BJ (cell line): ENCODE measurements at regions not wholly inside any gene's neighbourhood (a gene's known extent, or its start where the extent isn't known, plus 50 kb on each side); places are given as distances from the start of the nearest gene placed in this dataset.

Experiments
- CTCF ChIA-PET: fragments of 350-600 bp; formaldehyde crosslinking; extraction: SDS; loops from one replicate; lab custom pipeline; 2021; ENCODE audit warnings: antibody characterized with exemption, inconsistent platforms; lab: Yijun Ruan, JAX
- POLR2A ChIA-PET: fragments of 300-600 bp; sonication (Branson Sonifier 250); formaldehyde crosslinking; extraction: SDS; loops from one replicate; lab custom pipeline; 2021; ENCODE audit warnings: antibody characterized with exemption; lab: Charles Lee
- DNase-seq: peaks from one replicate; pipeline ENCODE4 v3.0.0-alpha.2; 2011; ENCODE audit warnings: low read depth
- H3K27me3 ChIP-seq: 2 replicates; pipeline ENCODE4 v1.6.0; 2011; ENCODE audit warnings: low read length; ENCODE audit not compliant: control insufficient read depth, insufficient read depth
- H3K36me3 ChIP-seq: 2 replicates; pipeline ENCODE4 v1.5.1; 2011; ENCODE audit warnings: low read length; ENCODE audit not compliant: control insufficient read depth, insufficient read depth
- H3K4me3 ChIP-seq: 2 replicates; pipeline ENCODE4 v1.5.1; 2011; ENCODE audit warnings: low read depth, mild to moderate bottlenecking, control low read depth, low read length
- CTCF ChIP-seq: IDR thresholded peaks from 2 replicates; pipeline ENCODE4 v1.5.1; 2011; ENCODE audit warnings: low read depth, mild to moderate bottlenecking, control low read depth, inconsistent platforms, low read length, moderate library complexity; ENCODE audit not compliant: insufficient read depth

GRCh38 chr6:14254505-14254904, 136.9 kb downstream of the CD83 start:
- H3K4me3 ChIP-seq, result no peak overlapping the region
- TF ChIP-seq CTCF, result no peak
- no peaks in the 10 kb centered on the region for H3K36me3 ChIP-seq
- CTCF ChIA-PET, result no interaction called here
- DNase-seq, result no peak
- H3K27me3 ChIP-seq, result no peaks in the 10 kb centered on the region
- POLR2A ChIA-PET, result no interaction called here

- ChIA-PET CTCF (interaction anchor here (0.7 kb wide), 1 partner anchor 9 kb away, joined by 3 read pairs; no protein-coding TSS in a partner anchor), POLR2A (no interaction called here)
- Histone ChIP-seq H3K4me3 (no peak overlapping the region), H3K36me3 (no peaks in the 10 kb centered on the region), H3K27me3 (no peaks in the 10 kb centered on the region)
- DNase-seq, result no peak
- TF ChIP-seq CTCF, result no peak
Measured at GRCh38 chr6:14255916-14256315, 138.3 kb downstream of the CD83 start.

- ChIA-PET CTCF (no interaction called here), POLR2A (no interaction called here)
- TF ChIP-seq CTCF, result no peak
- no peak overlapping the region for H3K4me3 ChIP-seq
- no peaks in the 10 kb centered on the region for H3K36me3 ChIP-seq
- no peaks in the 10 kb centered on the region for H3K27me3 ChIP-seq
- DNase-seq, result no peak
Measured at GRCh38 chr6:14258117-14258516, 140.5 kb downstream of the CD83 start.

- H3K36me3 ChIP-seq, result no peaks in the 10 kb centered on the region
- ChIA-PET POLR2A (no interaction called here), CTCF (no interaction called here)
- H3K4me3 ChIP-seq, result no peak overlapping the region
- no peak for TF ChIP-seq CTCF
- H3K27me3 ChIP-seq, result no peaks in the 10 kb centered on the region
- DNase-seq, result no peak
Measured at GRCh38 chr6:14258695-14259593, 141.4 kb downstream of the CD83 start.

GRCh38 chr6:14259594-14260152, 142.1 kb downstream of the CD83 start:
- H3K4me3 ChIP-seq, result no peak overlapping the region
- TF ChIP-seq CTCF, result no peak
- POLR2A ChIA-PET, result no interaction called here
- H3K36me3 ChIP-seq, result no peaks in the 10 kb centered on the region
- DNase-seq, result no peak
- CTCF ChIA-PET, result no interaction called here
- no peaks in the 10 kb centered on the region for H3K27me3 ChIP-seq
